NCI-H2107 (cell line): ENCODE measurements at regions not wholly inside any gene's neighbourhood (a gene's known extent, or its start where the extent isn't known, plus 50 kb on each side); places are given as distances from the start of the nearest gene placed in this dataset.

Source experiments
- DNase-seq: peaks from one replicate; lab custom pipeline; 2025; lab: John Stamatoyannopoulos, UW

DNA sequence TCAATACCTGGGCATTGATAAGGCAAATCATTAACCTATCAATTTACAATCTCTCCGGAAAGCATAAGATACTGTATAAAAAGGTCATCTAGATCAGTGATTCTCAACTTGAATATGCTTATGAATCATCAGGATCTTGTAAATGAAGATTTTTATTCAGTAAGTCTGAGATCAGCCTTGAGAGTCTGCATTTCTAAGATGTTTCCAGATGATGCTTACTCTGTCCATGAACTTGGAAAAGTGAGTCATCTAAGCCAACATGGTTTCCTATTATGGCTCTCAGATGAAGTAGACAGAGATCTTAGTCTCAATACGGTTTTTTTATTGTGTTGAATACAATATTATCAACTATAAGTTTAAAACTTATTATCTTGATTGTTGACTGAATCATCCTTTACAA is 226.4 kb upstream of the KIRREL3 start:
- DNase-seq, result no peak

DNA sequence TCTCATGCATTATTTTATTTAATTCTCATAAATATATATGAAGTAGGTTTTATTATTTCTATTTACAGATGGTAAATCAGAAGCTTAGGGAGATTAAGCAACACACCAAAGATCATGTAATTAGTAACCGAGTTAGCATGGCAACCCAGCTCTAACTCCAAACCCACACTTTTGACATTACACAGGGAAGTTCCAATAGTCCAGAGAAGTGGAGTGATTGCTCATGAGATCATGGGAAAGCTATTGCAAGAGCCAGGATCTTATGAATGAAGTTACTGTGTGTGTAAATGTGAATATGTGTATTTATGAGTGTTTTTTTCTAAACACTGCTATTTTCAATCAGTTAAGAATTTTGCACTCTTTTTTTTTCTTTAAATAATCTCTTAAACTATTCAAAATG is 225.8 kb upstream of the KIRREL3 start:
- DNase-seq, result no peak

DNA sequence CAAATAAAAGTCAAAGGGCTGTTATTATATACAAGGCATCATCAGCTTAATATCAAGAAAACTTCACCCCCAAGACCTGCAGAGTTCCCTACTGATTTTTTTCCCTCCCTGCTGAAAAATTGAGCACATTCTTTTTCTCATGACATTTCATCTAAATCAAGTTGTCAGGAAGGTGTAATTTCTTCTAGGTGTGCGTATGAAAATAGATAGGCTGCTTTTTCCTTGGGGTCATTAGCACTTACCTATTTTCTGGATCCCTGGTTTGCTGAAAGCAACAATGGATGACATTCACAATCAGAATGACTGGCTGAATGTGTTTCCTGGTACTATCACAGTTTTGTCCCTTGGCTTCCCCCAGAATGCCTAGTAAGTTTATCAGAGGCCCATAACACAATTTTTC is 225.0 kb upstream of the KIRREL3 start:
- no peak for DNase-seq

DNA sequence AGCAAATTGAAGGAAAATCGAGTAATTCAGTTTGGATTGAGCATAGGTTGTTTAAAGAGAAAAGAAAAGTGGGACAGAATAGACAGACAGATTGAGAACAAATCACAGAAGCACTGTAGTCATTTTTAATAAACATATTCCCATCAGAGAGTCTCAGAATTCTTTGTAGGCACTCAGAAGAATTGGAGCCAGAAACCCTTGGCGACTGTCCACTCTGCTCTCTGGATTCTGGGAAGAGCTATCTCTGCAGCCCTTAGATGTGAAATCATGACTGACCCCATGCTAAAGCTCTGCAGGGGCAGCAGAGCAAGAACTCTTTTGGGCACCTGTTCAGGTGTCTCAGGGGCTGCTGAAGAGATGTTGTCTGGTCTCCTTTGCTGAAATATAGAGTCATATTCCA is 223.7 kb upstream of the KIRREL3 start:
- no peak for DNase-seq

DNA sequence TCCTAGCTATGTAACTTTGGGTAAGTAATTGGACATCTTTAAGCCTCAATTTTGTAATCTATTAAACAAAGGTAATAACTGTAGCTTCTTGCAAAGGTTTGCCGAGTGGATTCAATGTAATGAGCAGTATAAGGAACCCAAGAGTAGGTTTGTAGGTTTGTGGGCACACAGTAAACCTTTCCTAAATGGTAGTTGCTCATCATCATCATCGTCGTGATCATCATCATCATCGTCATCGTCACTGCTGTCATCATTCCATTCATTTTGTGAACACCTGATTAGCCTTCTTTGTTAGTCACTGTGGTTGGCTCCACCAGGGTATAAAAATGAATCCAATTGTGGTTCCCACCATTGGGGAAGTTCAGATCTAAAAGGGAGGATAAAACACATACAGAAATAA is 223.1 kb upstream of the KIRREL3 start:
- DNase-seq, result no peak

DNA sequence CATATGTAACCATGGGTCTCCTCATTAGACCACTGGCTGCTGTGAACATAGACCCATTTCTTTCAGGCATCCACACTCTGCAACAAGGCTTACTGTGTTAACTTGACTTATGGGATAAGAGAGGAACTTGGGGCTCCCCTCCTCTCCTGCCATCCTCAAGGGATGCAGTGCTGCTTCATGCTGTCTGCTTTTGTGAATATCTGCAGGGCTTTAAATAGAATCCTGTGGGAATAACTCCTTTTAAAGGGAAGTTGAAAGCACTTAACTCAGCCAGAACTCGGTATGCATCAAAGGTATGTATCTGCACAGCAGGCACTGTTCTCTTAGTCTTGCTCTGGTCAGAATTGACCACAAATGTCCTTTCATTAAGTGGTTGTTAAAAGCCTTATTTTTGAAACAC is 222.5 kb upstream of the KIRREL3 start:
- DNase-seq, result no peak

DNA sequence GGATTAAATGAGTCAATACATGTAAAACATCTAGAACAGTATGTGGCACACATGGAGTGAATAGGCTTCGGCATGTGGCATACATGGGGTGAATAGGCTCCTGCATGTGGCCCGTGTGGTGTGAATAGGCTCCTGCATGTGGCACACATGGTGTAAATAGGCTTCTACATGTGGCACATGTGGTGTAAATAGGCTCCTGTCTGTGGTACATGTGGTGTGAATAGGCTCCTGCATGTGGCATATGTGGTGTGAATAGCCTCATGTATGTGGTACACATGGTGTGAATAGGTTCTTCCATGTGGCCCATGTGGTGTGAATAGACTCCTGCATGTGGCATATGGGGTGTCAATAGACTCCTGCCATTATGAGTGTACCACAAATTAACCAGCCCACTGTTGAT is 219.1 kb upstream of the KIRREL3 start:
- DNase-seq, result no peak

DNA sequence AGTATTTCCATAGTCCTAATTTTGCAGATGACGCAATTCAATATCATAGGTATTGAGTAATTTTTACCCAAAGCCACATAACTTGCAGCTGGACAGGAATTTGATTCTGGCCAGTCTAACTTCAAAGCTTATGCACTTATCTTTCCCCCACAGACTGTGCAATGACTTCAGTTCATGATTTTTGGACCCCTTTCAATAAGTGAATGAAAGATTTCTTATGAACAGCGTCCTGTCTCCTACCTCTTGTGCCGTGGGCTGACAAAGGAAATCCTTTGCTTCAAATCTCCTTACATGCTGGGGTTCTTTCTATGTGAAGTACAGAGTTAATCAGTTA is 217.7 kb upstream of the KIRREL3 start:
- no peak for DNase-seq

DNA sequence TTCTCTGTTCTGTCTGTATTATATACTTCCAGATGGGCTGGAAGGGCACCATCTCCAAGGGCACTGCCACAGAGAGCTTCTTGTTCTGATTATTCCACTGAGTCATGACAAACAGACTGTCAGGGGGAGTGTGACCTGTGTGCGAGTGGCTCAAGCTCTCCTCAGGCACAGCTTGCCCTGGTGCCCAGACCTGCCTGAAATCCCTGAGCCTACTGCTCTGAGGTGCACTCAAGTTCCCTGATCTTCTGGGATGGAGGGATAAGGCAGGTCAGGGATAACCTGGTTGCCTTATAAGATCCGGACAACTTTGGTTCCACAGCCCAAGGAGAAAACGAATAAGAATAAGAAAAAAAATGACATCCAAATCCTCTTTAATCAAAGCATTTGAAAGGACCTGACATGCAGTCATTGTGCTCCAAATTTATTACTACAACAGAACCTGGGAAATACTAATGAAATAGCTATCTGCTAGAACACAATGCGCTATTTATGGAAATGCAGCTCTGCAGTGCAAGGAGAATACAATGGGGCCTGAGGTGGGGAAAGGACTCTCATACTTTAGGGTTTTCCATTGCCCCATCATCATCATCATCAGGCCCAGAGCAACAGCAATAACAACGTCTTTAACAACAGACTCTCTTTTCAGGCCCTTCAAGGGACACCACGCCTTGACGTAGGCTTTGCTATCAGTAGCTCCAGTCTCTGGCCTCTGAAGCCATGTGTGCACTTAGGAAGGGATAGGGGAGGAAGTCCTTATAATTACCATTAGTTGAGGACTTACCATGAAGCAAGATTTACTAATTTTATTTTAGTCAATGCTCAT is 217.1 kb upstream of the KIRREL3 start:
- no peak for DNase-seq

DNA sequence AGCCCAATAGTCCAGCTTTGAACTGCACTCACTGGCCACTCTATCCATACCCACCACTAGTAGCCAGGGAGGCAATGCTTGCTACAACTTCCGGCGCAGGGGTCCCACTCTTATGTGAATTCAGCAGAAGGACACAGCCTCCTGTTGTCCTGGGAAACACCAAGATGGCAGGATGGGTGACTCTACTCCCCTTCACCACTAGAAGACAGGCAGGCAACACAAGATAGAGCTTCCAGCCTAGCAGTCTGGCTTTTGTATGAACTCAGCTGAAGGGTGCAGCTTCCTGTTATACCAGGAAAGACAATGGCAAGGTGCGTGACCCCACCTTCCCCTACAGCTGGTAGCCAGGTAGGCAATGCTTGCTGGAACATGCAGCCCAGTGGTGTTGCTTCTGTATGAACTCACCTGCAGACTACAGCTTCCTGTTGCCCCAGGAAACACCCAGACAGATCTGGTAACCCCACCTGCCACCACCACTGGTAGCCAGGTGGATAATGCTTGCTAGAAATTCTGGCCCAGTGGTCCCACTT is 205.2 kb upstream of the KIRREL3 start:
- no peak for DNase-seq

DNA sequence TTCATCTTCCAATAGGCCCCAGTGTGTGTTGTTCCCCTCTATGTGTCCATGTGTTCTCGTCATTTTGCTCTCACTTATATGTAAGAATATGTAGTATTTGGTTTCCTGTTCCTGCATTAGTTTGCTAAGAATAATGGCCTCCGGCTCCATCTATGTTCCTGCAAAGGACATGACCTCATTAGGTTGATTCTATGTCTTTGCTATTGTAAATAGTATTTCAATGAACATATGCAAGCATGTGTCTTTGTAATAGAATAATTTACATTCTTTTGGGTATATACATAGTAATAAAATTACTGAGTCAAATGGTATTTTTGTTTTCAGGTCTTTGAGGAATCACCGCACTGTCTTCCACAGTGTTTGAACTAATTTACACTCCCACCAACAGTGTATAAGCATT is 202.9 kb upstream of the KIRREL3 start:
- DNase-seq, result no peak

DNA sequence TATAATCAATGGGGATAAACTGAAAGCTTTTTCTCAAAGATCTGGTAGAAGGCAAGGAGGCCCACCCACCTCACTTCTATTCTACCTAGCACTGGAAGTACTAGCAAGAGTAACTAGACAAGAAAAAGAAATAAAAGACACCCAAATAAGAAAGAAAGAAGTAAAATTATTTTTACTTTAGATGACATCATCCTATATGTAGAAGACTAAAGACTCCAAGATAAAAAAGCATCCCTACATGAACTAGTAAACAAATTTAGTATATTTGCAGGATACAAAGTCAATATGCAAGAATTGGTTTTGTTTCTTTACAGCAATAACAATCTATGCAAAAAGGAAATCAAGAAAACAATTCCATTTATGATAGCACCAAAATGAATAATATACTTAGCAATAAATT is 201.5 kb upstream of the KIRREL3 start:
- no peak for DNase-seq

DNA sequence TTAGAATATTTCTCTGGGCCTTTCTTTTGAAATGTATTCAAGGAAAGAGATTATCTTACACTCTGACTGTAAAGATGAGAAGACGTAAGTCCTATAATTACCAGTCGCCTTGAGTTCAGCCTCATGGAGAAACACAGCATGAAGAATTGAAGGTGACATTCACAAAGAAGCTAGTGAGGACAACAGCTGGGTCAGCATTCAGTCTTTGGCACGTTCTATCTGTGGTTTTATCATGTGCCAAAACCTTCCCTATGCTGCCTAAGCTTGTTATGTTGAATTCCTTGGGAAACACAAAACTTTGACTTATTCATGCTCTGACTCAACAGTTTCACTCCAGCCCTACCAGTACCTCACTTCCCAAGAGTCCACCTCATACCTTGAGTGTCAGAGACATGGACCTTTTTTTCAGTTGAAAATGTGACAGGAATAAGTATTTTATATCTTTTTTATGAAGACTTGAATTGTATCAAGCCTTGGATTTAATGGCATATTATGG is 198.8 kb upstream of the KIRREL3 start:
- no peak for DNase-seq

DNA sequence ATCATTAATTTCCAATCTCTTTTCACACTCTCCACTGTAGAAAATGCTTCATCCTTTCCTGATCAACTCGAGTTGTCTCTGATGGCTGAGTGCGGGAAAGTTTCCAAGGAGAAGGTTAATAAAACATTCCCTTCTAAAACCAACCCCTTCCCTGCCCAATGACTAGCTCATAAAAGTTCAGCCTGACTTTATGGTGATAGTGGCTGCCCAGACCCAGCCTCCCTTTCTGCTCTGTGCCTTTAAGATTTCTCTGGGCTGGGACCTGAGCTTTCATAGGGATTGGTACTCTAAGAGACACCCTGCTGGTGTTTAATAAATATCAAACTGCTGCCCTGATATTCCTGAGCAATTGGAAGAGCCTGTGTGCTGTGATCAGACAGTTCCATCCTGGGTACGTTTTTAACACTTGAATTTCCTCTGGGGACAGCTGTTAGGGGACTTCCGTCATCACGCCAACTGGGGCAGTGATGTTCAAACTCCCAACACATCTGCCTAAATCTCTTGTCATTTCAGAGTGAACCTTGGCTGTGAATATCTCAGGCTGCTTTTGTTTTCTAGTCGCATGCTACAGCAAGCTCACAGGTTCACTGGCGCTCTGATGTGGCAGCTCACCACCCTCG is 195.0 kb upstream of the KIRREL3 start:
- DNase-seq, result no peak

DNA sequence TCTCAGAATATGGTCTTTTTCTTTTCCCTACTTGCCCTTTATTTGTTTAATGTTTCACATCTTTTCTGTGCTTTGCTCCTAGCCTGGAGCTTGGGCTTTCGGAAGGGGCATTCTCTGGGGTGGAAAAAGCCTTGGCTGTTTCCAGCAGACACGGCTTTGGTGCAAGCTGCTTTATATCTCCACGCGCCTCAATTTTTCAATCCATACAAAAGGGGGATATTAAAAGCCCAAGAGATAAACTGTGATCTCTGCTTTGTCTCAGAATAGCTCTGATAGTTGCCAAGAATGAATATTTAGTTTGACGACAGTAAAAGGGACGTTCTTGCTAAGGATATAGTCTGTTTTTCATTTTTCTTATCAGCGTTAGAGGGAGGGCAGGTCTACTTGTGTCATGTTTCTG is 194.0 kb upstream of the KIRREL3 start:
- DNase-seq, result no peak

DNA sequence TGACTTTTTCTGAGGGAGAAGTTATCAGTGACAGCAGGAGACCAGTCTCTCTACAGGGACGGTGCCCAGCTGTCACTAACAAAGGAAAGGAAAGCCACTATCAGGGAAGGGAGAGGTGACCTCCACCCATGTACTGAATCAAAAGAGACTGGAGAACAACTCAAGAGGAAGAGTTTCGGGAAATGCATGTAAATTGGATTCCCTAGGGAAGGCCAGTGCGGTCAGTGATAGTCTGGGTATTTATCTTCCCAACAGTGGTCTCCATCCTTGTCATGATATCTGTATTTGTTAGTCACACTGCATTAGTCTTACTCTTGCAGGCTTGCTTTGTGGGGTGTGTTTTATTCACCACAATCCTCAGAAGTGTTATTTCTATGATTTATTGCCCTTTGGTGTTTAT is 193.4 kb upstream of the KIRREL3 start:
- no peak for DNase-seq

DNA sequence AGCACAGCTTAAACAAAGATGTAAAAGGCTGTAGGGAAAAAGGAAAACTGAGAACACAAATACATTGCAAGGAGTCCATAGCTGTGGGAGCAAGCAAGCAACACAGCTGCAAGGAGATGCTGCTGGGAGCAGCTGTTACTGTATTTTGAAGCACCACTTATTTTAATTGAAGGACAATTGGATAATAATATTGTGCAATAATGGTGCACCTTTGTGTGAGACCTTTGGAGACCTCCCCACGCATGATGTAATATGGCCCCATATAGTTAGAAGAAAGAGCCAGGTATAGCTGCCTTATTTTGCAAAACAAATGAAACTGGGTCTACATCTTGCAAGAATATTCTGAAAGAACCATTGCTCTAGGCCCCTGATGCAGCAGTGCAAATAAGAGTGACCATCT is 191.1 kb upstream of the KIRREL3 start:
- no peak for DNase-seq

DNA sequence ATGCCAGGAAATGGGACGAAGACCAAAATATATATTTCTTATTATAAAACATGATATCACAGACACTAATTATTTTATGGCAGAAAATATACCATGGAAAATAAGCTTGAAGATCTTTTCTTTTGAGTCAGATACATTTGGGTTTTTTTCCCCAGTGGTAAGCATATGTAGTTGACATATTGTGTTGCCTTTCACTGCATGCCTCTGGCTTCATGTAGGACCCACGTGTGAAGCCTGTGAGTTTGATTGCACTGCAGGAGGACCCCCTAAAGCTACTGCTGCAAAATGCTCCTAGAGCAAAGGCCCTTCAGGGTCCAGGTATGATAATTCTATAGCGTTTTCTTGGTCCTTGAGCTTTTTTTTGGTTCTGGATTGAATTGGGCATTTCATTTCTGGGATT is 190.7 kb upstream of the KIRREL3 start:
- DNase-seq, result no peak

DNA sequence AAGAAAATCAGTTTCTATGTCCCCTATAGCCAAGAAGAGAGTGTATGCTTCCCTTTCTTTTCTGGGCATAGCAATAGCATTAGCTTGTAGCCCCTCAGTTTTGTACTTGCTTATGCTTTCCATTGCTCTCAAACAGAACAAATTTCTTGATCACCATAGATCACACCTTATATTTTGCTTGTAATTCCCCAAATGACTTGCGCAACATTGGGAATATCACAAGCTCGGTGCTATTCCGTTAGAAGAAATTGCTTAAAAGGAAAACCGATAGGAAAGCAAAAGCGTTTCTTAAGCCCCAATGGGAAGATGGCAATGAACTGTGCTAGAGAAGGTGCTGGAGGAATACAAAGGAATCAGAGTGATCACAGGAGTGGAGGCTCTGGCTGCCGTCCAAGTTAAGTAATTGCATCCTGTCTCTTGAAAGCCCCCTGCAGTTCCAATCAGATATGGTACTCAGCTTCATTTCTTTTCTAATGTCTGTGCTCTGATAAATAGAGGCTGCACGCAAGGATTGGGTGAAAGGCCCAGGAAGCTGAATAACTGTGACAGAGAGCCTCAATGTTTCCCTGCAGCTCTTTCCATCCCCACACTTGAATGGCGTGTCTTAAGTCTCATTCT is 182.1 kb upstream of the KIRREL3 start:
- no peak for DNase-seq

DNA sequence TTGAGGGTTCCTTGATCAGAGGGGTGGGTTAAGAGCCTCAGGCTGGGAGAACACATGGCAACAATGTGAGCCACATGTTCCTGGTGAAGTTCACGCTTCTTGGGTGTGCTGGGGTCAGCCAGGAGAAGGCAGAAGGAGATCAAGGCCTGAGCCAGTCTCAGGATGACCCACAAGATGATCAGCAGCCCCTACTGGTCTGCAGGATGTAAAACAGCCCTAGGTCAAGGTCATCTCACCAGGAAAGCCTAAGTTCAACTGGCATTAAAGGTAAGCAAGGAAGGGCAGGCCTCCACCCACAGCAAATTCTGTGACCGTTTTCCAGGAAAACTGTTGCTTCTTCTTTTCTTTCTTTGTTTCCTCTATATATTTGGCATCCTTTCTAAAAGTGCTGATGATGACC is 156.7 kb upstream of the KIRREL3 start:
- DNase-seq, result no peak

DNA sequence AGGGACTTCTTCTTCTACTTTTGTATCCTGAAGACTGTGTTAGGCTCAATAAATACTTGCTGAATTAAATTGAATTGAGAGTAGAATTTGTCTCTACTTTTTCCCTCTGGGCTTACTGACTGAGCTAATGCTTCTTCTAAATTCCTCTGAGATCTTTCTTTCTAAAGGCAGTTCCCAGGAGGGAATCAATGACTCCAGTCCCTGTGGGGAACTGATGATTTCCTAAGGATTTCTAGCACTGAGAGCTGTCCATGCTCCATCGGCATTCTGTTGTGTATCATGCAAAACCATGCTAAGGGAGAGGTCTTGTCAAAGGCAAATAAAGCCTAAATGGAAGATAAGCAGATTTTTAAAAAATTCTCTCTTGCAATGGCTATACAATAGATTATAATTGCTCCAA is 148.8 kb upstream of the KIRREL3 start:
- no peak for DNase-seq

DNA sequence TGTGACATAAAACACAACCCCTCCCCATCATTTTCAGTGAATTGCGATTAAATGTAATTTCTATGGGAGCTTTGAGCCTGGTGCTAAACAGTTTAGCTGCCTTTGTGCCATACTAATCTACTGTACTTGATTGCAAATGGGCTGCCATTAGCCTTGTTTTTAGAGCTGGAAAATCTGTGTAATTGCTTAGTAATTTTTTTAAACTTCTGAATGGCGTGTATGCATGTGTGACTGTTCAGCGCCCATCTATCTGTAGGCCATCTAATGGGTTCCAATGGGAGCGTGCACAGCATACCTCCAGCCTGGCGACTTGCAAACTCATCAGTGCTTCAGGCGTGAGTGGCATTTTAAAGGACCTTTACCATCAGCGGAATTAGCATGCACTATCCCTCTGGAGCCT is 142.7 kb upstream of the KIRREL3 start:
- no peak for DNase-seq

DNA sequence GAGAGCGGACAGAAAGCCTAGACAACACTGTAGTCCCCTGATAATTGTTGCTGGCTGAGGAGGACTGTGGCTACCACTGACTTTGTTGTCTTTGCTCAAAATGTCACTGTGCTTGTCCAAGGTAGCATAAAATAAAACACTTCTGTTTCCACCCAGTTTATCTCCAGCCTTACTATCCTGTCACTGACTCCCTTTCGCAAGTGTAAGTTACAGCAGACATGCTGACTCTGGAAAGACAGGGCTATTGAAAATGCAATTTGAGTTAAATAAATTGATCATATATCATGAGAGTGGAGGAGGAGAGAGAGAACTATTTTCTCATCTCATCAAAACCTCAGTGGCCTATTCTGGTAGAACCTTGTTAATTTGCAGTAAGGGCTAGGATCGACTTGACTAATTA is 138.0 kb upstream of the KIRREL3 start:
- DNase-seq, result no peak
